GM10266 (cell line): ENCODE measurements at regions not wholly inside any gene's neighbourhood (a gene's known extent, or its start where the extent isn't known, plus 50 kb on each side); places are given as distances from the start of the nearest gene placed in this dataset.

Source experiments
- DNase-seq: peaks from one replicate; pipeline ENCODE4 v3.0.0; 2012; ENCODE audit errors: extremely low spot score
- TF ChIP-seq, protein P1 (sequence below): IDR thresholded peaks from 2 replicates; pipeline ENCODE4 v1.5.1; 2012; ENCODE audit warnings: mild to moderate bottlenecking, low read depth; ENCODE audit not compliant: control insufficient read depth, insufficient read depth; ENCODE audit errors: missing control alignments

DNA sequence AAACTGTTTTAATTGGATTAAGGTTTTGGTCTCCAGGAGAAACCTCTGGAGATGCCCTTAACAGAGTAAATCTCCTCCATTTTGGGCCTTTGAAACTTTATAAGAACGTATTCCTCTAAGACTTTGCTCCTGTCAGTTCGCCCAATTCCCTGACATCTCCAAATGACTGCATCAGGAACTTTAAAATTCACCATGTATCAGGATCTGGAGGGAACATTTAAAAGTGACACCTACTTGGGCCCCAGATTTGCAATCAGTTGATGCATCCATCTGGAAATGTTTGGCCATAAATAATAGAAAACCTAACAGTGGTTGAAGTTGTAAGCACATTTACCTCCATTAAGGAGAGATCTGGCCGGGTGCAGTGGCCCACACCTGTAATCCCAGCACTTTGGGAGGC, 144.1 kb upstream of the WSCD2 start:
- TF ChIP-seq, protein P1, sequence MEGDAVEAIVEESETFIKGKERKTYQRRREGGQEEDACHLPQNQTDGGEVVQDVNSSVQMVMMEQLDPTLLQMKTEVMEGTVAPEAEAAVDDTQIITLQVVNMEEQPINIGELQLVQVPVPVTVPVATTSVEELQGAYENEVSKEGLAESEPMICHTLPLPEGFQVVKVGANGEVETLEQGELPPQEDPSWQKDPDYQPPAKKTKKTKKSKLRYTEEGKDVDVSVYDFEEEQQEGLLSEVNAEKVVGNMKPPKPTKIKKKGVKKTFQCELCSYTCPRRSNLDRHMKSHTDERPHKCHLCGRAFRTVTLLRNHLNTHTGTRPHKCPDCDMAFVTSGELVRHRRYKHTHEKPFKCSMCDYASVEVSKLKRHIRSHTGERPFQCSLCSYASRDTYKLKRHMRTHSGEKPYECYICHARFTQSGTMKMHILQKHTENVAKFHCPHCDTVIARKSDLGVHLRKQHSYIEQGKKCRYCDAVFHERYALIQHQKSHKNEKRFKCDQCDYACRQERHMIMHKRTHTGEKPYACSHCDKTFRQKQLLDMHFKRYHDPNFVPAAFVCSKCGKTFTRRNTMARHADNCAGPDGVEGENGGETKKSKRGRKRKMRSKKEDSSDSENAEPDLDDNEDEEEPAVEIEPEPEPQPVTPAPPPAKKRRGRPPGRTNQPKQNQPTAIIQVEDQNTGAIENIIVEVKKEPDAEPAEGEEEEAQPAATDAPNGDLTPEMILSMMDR = no peak
- no peak for DNase-seq

DNA sequence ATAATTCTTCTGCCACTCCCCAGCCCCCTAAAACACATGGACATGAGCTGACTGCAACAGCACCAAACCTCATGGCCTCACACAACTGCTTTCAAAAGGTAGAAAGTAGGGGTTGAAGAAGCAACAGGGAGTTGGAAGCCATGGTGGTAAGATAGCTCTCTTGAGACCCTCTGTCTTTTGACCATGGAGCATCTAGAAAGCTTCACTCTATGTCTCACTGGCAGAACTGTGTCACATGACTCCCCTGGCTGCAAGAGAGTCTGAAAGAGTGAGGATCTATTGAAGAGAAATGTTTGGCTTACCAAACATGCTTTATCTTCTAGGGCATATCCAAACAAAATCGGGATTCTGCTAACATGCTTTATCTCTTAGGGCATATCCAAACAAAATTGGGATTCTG, 142.9 kb upstream of the WSCD2 start:
- no peak for DNase-seq
- TF ChIP-seq, protein P1 = no peak

DNA sequence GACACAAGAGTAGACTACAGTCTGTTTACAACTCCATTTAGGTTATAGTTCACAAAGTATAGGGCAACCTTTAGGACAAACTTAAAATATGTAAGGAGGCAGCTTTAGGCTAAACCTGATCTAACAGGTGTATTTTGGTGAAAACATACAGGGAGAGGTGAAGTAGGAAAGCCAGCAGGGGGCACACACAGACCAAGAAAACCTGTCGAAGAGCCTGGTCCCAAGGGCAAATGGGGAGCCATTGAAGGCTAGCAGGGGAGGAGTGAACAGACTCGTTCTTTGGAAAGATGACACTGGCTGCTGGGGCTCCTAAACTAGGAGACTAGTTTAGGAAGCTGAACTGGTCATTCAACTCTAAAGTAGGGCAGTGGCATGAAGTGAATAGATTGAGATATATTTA, 138.8 kb upstream of the WSCD2 start:
- TF ChIP-seq, protein P1 = peak; percentile 46
- DNase-seq = peak; percentile 14

DNA sequence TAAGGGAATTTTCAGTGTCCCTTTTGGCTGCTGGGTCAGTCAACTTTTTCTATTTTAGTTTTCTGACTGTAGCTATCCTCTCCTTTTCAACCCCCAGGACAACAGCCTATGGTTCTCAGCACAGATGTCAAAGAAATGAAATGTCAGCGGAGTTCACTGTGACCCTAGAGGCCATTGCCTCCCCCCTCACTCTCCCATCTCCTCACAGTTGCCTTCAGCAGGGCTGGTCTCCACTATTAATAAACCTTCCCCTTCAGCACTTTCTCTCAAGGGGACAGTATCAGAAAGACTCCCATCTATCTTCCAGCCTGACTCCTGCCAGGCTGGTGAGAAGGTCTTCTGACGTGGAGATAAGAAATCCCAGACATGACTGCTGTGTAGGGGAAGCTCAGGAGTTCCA, 137.1 kb upstream of the WSCD2 start:
- TF ChIP-seq, protein P1 = no peak
- DNase-seq = no peak

DNA sequence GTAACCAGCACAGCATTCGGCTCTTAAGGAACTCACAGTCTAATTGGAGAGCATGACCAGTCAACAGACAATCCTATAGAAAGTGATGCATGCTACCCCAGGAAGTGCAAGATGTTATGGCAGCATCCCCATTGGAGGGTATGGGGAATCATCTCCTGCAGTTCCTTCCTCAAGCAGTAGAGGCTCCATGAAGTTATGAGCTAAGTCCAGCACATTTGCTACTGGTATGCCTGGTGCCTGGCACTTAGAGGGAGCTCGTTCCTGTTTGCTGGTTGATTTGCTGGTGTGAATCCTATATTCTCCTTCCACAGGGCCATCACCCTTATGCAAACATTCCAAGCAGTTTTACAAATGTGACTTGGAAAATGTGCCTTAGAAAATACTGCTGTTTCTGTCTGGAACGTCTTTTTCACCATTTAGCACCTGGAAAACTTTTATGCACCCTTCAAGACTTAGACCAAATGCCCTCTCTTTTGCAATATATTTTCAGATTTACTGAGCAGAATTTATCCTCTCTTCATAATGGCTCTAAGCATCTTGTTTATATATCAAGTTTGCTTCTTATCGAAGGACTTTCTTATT, 136.1 kb upstream of the WSCD2 start:
- DNase-seq = peak; percentile 7
- TF ChIP-seq, protein P1 = peak; percentile 30

DNA sequence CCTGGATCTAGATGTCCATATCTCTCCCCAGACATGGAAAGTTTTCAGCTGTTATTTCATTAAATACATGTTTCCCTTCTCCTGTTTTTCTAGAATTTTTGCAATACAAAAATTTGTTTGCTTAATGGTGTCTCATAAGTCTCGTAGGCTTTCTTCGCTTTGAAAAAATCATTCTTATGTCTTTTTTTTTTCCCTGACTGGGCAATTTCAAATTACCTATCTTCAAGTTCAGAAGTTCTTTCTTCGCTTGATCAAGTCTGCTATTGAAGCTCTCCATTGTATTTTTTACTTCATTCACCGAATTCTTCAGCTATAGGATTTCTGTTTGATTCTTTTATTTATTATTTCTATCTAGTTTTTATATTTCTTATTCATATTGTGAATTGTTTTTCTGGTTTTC, 130.2 kb upstream of the WSCD2 start:
- TF ChIP-seq, protein P1 = no peak
- DNase-seq = no peak

DNA sequence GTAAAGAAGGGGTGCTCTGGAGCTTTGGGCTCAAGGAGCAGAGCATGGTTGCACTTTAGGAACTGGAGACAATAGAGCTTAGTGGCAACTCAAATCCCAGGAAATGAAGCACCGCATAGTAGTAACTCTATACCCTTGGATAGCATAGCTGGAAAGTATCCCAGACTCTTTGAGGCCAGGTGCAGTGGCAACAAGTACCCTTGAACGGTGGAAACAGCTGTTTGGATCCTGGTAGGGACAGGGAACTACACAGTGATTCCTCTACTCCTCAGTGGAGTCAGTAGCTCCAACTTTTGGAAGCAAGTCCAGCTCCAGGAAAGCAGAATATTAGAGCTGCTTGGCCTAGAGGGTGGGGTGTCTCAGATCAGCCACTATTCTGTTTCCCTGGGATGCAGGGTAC, 129.0 kb upstream of the WSCD2 start:
- TF ChIP-seq, protein P1 = no peak
- DNase-seq = no peak
